GM12873 (cell line): ENCODE measurements at regions not wholly inside any gene's neighbourhood (a gene's known extent, or its start where the extent isn't known, plus 50 kb on each side); places are given as distances from the start of the nearest gene placed in this dataset.

Source experiments
- CTCF ChIP-seq: IDR thresholded peaks from 2 replicates; pipeline ENCODE4 v1.5.1; 2012; ENCODE audit warnings: low read depth, mild to moderate bottlenecking, moderate library complexity, low read length, control low read depth; ENCODE audit not compliant: insufficient read depth; ENCODE audit errors: missing control alignments

- TF ChIP-seq CTCF, result peak; percentile 60
Observed at GRCh38 chr14:25150934-25151790, 101.2 kb upstream of the STXBP6 start.

- TF ChIP-seq CTCF, result no peak
Observed at GRCh38 chr14:25150401-25150800, 100.5 kb upstream of the STXBP6 start.

GRCh38 chr14:25140411-25140810 is 90.5 kb upstream of the STXBP6 start:
- no peak for TF ChIP-seq CTCF

- no peak for TF ChIP-seq CTCF
Observed at GRCh38 chr14:25136811-25137210, 86.9 kb upstream of the STXBP6 start.

- TF ChIP-seq CTCF, result no peak
Observed at GRCh38 chr14:25134184-25134583, 84.2 kb upstream of the STXBP6 start.

GRCh38 chr14:25132732-25133422 is 82.9 kb upstream of the STXBP6 start:
- peak; percentile 82 for TF ChIP-seq CTCF

GRCh38 chr14:25132094-25132493 is 82.1 kb upstream of the STXBP6 start:
- TF ChIP-seq CTCF, result no peak
